ENCODE measurements at regions not wholly inside any gene's neighbourhood (a gene's known extent, or its start where the extent isn't known, plus 50 kb on each side); places are given as distances from the start of the nearest gene placed in this dataset.

DNA sequence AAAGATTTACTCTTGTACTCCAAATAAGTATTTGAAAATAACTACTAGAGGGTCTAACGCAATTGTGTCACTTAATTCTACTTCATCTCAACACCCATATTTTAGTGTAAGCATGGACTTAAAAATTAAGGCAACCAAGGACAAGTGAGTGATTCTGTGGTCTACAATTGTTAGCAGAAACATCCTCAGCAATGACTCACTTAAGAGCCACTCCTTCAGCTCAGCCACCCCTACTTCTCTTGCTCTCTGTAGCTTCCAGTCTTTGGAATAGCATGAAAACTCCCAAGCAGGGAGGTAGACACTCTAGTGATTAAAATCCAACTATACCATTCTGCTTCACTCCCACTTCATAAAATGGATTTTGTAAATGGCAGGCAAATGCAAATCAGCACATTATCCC lies 116.0 kb upstream of the LRRN1 start:
- no peak for TF ChIP-seq POLR2A (IDR thresholded peaks at IDR 0.05; ENCODE audit: low read length)
- no peak for TF ChIP-seq GATA1 (IDR thresholded peaks at IDR 0.05; ENCODE audit: low read depth, low read length)
